K562 (cell line): ENCODE measurements at regions not wholly inside any gene's neighbourhood (a gene's known extent, or its start where the extent isn't known, plus 50 kb on each side); places are given as distances from the start of the nearest gene placed in this dataset.
"Not testable (repeated sequence)": the region's sequence is repeated elsewhere in the genome, so short reads cannot be mapped to it uniquely, and the experiment has no call there.

Experiments used
- ATAC-seq: fragments of 200-7000 bp; cut with Tn5 transposase; 3 replicates; pipeline ENCODE4 v1.9.1; 2020; ENCODE audit warnings: moderate library complexity
- BruUV-seq: library from RNA; stranded (reverse); fragments of 400-500 nt; replicated peaks from 2 replicates; lab custom pipeline; 2021; lab: Mats Ljungman, UMichigan
- CTCF ChIA-PET: fragments of 300-600 bp; formaldehyde crosslinking; extraction: SDS; loops from one replicate; lab custom pipeline; 2021; ENCODE audit warnings: low intra/inter-chr PET ratio; lab: Yijun Ruan, JAX
- POLR2A ChIA-PET: fragments of 300-600, 350-650 bp; sonication (Branson Sonifier 250); formaldehyde crosslinking; extraction: SDS; loops from one replicate; lab custom pipeline; 2021; ENCODE audit warnings: antibody characterized with exemption, inconsistent platforms; lab: Yijun Ruan, JAX
- DNase-seq, 4 experiments: peaks; one replicate each; pipeline versions ENCODE4 v3.0.0 to v3.0.0-alpha.2; 2011 to 2018; ENCODE audit warnings: low spot score in 3 of 4, mixed read lengths in 3 of 4; ENCODE audit errors: extremely low read depth in 1 of 4
- FAIRE-seq: peaks from 2 replicates; lab custom pipeline; 2011; peaks lifted over from hg19 to GRCh38; lab: Jason Lieb, UNC
- H2AFZ ChIP-seq: 2 replicates; pipeline ENCODE4 v1.6.0; 2011; ENCODE audit warnings: low read depth, low read length, control low read depth, inconsistent platforms
- H3K27ac ChIP-seq: fragments of 200-600 bp; 3 replicates; pipeline ENCODE4 v1.8.0; 2011; ENCODE audit warnings: low read depth, mild to moderate bottlenecking, control low read depth, inconsistent platforms, low read length, moderate library complexity, mixed read lengths; ENCODE audit errors: extremely low read depth
- H3K27me3 ChIP-seq, 2 experiments: fragments of 300-600 bp in 1 of 2; 2 replicates in 1 of 2; 3 replicates in 1 of 2; pipeline versions ENCODE4 v1.6.0 to v1.8.0; 2011; ENCODE audit warnings: inconsistent platforms in 2 of 2, low read length in 2 of 2, mild to moderate bottlenecking in 1 of 2, mixed read lengths in 1 of 2, moderate library complexity in 1 of 2; ENCODE audit not compliant: control insufficient read depth in 2 of 2, insufficient read depth in 2 of 2
- H3K36me3 ChIP-seq: fragments of 300-600 bp; 3 replicates; pipeline ENCODE4 v1.8.0; 2011; ENCODE audit warnings: mild to moderate bottlenecking, low read length, inconsistent platforms; ENCODE audit not compliant: control insufficient read depth, insufficient read depth
- H3K4me1 ChIP-seq, 2 experiments: fragments of 200-600 bp in 1 of 2; replicated peaks in 1 of 2; 2 replicates in 1 of 2; 3 replicates in 1 of 2; pipeline versions ENCODE4 v1.5.1 to v1.8.0; 2011; ENCODE audit warnings: inconsistent platforms in 2 of 2, low read length in 2 of 2, mild to moderate bottlenecking in 1 of 2, mixed read lengths in 1 of 2, moderate library complexity in 1 of 2; ENCODE audit not compliant: control insufficient read depth in 2 of 2, insufficient read depth in 2 of 2
- H3K4me2 ChIP-seq: 2 replicates; pipeline ENCODE4 v1.6.1; 2011; ENCODE audit warnings: low read length, control low read depth, inconsistent platforms, mixed read lengths; ENCODE audit not compliant: insufficient read depth
- H3K4me3 ChIP-seq: fragments of 200-600 bp; sonication (generic), shearing (Covaris generic); 2 replicates; pipeline ENCODE4 v1.5.1; 2016; ENCODE audit warnings: control low read depth, inconsistent platforms
- H3K79me2 ChIP-seq: fragments of 200-600 bp; 3 replicates; pipeline ENCODE4 v1.8.0; 2011; ENCODE audit warnings: low read length, inconsistent platforms; ENCODE audit not compliant: control insufficient read depth, insufficient read depth
- H3K9ac ChIP-seq, 2 experiments: 2 replicates each; pipeline versions ENCODE4 v1.6.0 to v1.6.1; 2011; ENCODE audit warnings: low read depth in 2 of 2, low read length in 2 of 2, control low read depth in 1 of 2, inconsistent platforms in 1 of 2, mild to moderate bottlenecking in 1 of 2, mixed read lengths in 1 of 2; ENCODE audit not compliant: insufficient read depth in 1 of 2
- H3K9me1 ChIP-seq: one replicate; pipeline ENCODE4 v1.6.0; 2011; ENCODE audit warnings: inconsistent platforms, mild to moderate bottlenecking, low read length, moderate library complexity; ENCODE audit not compliant: control insufficient read depth, insufficient read depth
- H3K9me3 ChIP-seq: replicated peaks from 2 replicates; pipeline ENCODE4 v1.5.1; 2011; ENCODE audit warnings: low read depth, low read length, inconsistent platforms; ENCODE audit not compliant: control insufficient read depth, insufficient read depth
- H4K20me1 ChIP-seq: replicated peaks from 2 replicates; pipeline ENCODE4 v1.6.1; 2011; ENCODE audit warnings: low read length, inconsistent platforms, mixed read lengths; ENCODE audit not compliant: control insufficient read depth, insufficient read depth
- FOSL1 ChIP-seq: fragments of 200-800 bp; sonication (Bioruptor generic); conservative IDR thresholded peaks from 2 replicates; pipeline ENCODE4 v1.6.1; 2016; ENCODE audit warnings: missing genetic modification characterization, missing compliant biosample characterization
- JUN ChIP-seq, 2 experiments: sonication (generic) in 1 of 2; formaldehyde crosslinking in 1 of 2; IDR thresholded peaks; 2 replicates each; pipeline versions ENCODE4 v1.6.1 to v1.8.0; 2012 to 2022; ENCODE audit warnings: borderline replicate concordance in 2 of 2, mild to moderate bottlenecking in 2 of 2, improper control_type of control experiment in 1 of 2, low read depth in 1 of 2, low read length in 1 of 2, missing genetic modification reagents in 1 of 2
- JUND ChIP-seq, 2 experiments: IDR thresholded peaks; 2 replicates in 1 of 2; 3 replicates in 1 of 2; pipeline ENCODE4 v1.6.1; 2011; ENCODE audit warnings: borderline replicate concordance in 2 of 2, low read depth in 2 of 2, low read length in 2 of 2, improper control_type of control experiment in 1 of 2, missing biosample characterization in 1 of 2, missing genetic modification characterization in 1 of 2, missing genetic modification reagents in 1 of 2
- MEIS2 ChIP-seq: fragments of 450-650 bp; IDR thresholded peaks from 2 replicates; pipeline ENCODE4 v1.6.1; 2014; ENCODE audit warnings: mild to moderate bottlenecking; ENCODE audit not compliant: partially characterized antibody
- PBX2 ChIP-seq, 2 experiments: IDR thresholded peaks in 1 of 2; conservative IDR thresholded peaks in 1 of 2; 2 replicates each; pipeline ENCODE4 v1.6.1; 2016; ENCODE audit warnings: low read depth in 2 of 2, mild to moderate bottlenecking in 1 of 2, missing compliant biosample characterization in 1 of 2, missing genetic modification characterization in 1 of 2, moderate library complexity in 1 of 2
- PKNOX1 ChIP-seq: fragments of 450-650 bp; IDR thresholded peaks from 2 replicates; pipeline ENCODE4 v1.6.1; 2016
- TRIM24 ChIP-seq, 2 experiments: fragments of 450-650 bp; IDR thresholded peaks; 2 replicates each; pipeline ENCODE4 v1.6.1; 2016
- ZBTB17 ChIP-seq: fragments of 450-650 bp; formaldehyde crosslinking; IDR thresholded peaks from 2 replicates; pipeline ENCODE4 v1.4.0; 2020; ENCODE audit warnings: mild to moderate bottlenecking
- in situ Hi-C: fragments of 300-500 bp; cut with MboI; formaldehyde crosslinking; loops from 4 replicates; pipeline ENCODE4 v1.15.0; 2018; ENCODE audit warnings: inconsistent platforms, mixed read lengths
- intact Hi-C: fragments of 100-400 bp; cut with micrococcal nuclease; formaldehyde crosslinking; loops from 2 replicates; pipeline ENCODE4 v1.14.2; 2022
- TF ChIP-seq, protein P1 (sequence below), 2 experiments: fragments of 450-650 bp in 1 of 2; sonication (generic) in 1 of 2; formaldehyde crosslinking in 1 of 2; IDR thresholded peaks in 1 of 2; conservative IDR thresholded peaks in 1 of 2; 2 replicates each; pipeline versions ENCODE4 v1.6.1 to v1.8.1; 2016 to 2023; ENCODE audit warnings: mild to moderate bottlenecking in 2 of 2, moderate library complexity in 2 of 2, inconsistent platforms in 1 of 2, missing genetic modification reagents in 1 of 2

DNA sequence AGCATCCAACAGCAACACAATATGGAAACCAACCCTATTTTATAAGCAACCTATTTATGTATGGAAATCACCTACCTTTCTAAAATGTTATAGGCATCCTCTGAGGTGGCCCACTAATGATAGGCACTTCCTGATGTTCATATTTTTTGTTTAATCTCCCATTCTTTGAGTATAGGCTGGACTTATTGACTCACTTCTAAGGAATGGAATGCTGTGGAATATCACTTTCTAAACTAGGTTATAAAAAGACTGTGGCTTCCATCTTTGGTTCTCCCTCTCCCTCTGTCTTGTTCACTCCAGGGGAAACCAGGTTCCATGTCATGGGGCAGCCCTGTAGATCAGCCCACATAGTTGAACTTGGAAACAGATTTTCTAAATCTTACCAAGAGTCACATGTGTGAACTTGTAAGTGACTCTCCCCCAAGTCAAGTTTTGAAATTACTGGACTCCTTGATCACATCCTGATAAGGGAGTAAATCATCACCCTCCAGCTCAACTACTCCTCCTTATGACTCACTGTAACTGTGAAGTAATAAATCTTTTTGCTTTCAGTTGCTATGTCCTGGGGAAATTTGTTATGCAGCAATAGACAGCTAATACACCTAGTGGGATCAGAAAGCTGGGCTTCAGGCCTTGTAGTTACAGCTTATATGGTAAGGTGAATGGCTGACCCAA, 133.6 kb upstream of the POMZP3 start:
- H3K9me3 ChIP-seq; CTCF ChIA-PET; FAIRE-seq; H3K79me2 ChIP-seq; POLR2A ChIA-PET; in situ Hi-C loops; H3K9me1 ChIP-seq; H3K27ac ChIP-seq; H3K27me3 ChIP-seq; H3K4me2 ChIP-seq; H4K20me1 ChIP-seq; DNase-seq; H3K4me3 ChIP-seq; BruUV-seq; H3K4me1 ChIP-seq; H3K9ac ChIP-seq; ATAC-seq; H2AFZ ChIP-seq; intact Hi-C loops; H3K36me3 ChIP-seq; TF ChIP-seq PBX2 (CRISPR knock-in tag; IDR thresholded peaks at IDR 0.05; ENCODE audit: low read depth); JUN (CRISPR knock-in tag; IDR thresholded peaks at IDR 0.05; ENCODE audit: borderline replicate concordance): not testable (repeated sequence)
- TF ChIP-seq JUND (IDR thresholded peaks at IDR 0.05; ENCODE audit: borderline replicate concordance, low read depth, low read length) (0 out of 2 replicates have a peak, but pooled peaks have one; percentile 28), JUND (tag; IDR thresholded peaks at IDR 0.05; ENCODE audit: borderline replicate concordance, low read depth, low read length) (peak; percentile 44; the same call in 1 of the 3 replicates), PBX2 (tag; conservative IDR thresholded peaks at IDR 0.05; ENCODE audit: low read depth) (peak; percentile 33; the same call in 1 of the 2 replicates), TRIM24 (IDR thresholded peaks at IDR 0.05) (peak in 1 of 2 experiments; percentile 52; a peak in 1 of 4 replicates), MEIS2 (peak; percentile 78), ZBTB17 (CRISPR knock-in tag) (peak; percentile 72; the same call in 1 of the 2 replicates), PKNOX1 (peak; percentile 49; the same call in 1 of the 2 replicates), JUN (IDR thresholded peaks at IDR 0.05; ENCODE audit: borderline replicate concordance, low read depth, low read length) (0 out of 2 replicates have a peak, but pooled peaks have one; percentile 9), FOSL1 (peak; percentile 45)
- TF ChIP-seq, protein P1, sequence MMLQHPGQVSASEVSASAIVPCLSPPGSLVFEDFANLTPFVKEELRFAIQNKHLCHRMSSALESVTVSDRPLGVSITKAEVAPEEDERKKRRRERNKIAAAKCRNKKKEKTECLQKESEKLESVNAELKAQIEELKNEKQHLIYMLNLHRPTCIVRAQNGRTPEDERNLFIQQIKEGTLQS (IDR thresholded peaks at IDR 0.05), result peak; percentile 46; the same call in 1 of the 2 replicates
- TF ChIP-seq, protein P1 (CRISPR knock-in tag; conservative IDR thresholded peaks at IDR 0.05), result not testable (repeated sequence)
